Right atrium auricular region (tissue), 2 donors: ENCODE measurements at regions not wholly inside any gene's neighbourhood (a gene's known extent, or its start where the extent isn't known, plus 50 kb on each side); places are given as distances from the start of the nearest gene placed in this dataset.
"Not testable (repeated sequence)": the region's sequence is repeated elsewhere in the genome, so short reads cannot be mapped to it uniquely, and the experiment has no call there.

Experiments
- DNase-seq: peaks from one replicate; pipeline ENCODE4 v3.0.0-alpha.2; 2019; ENCODE audit warnings: low spot score
- H3K27ac ChIP-seq, 2 donors: fragments of 200-600 bp; sonication (generic); 1 replicate in 1 of 2; 2 replicates in 1 of 2; pipeline ENCODE4 v1.5.1; 2016 to 2019
- H3K27me3 ChIP-seq, 2 donors: fragments of 200-600 bp; sonication (generic); one replicate each; pipeline versions ENCODE4 v1.5.1 to v1.6.0; 2017 to 2019
- H3K36me3 ChIP-seq: fragments of 200-600 bp; sonication (generic); one replicate; pipeline ENCODE4 v1.5.1; 2016
- H3K4me1 ChIP-seq, 2 donors: fragments of 200-600 bp; sonication (generic); one replicate each; pipeline versions ENCODE4 v1.5.1 to v1.6.0; 2017 to 2019
- H3K4me3 ChIP-seq, 2 donors: fragments of 200-600 bp; sonication (generic); 1 replicate in 1 of 2; 2 replicates in 1 of 2; pipeline ENCODE4 v1.5.1; 2017 to 2019; ENCODE audit warnings: mild to moderate bottlenecking in 1 of 2, moderate library complexity in 1 of 2
- H3K9me3 ChIP-seq, 2 donors: fragments of 200-600 bp; sonication (generic); one replicate each; pipeline ENCODE4 v1.5.1; 2019
- TF ChIP-seq, protein P1 (sequence below), 2 donors: fragments of 200-600 bp; sonication (generic); IDR thresholded peaks; one replicate each; pipeline ENCODE4 v1.5.1; 2019; ENCODE audit warnings: antibody characterized with exemption in 2 of 2

DNA sequence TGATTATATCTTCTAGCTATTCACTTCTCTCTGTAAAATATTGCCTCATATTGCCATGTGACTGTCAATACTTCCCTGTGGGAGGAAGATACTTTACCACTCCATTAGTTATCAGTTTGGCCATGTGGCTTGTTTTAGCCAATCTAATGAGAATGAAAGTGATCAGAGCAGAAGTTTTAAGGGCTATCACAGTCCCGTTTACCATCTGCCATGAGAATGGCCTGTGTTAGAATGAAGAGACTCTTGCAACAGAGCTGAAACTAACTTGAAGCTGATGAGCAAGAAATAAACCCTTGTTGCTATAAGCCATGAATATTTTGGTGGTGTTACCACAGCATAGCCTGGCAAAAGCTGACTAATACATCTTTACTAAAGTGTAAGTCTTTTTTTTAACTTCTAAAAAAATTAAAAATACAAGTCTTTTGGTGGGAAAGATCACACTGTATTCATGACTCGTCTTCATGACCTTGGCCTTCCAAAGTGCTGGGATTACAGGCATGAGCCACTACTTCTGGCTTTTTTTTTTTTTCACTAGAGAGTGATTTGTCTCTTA, 68.0 kb upstream of the CTNNA1 start:
- no peaks in the 10 kb centered on the region for H3K36me3 ChIP-seq
- H3K27ac ChIP-seq = no peak overlapping the region
- H3K4me3 ChIP-seq = no peak overlapping the region
- no peaks in the 10 kb centered on the region for H3K4me1 ChIP-seq
- TF ChIP-seq, protein P1, sequence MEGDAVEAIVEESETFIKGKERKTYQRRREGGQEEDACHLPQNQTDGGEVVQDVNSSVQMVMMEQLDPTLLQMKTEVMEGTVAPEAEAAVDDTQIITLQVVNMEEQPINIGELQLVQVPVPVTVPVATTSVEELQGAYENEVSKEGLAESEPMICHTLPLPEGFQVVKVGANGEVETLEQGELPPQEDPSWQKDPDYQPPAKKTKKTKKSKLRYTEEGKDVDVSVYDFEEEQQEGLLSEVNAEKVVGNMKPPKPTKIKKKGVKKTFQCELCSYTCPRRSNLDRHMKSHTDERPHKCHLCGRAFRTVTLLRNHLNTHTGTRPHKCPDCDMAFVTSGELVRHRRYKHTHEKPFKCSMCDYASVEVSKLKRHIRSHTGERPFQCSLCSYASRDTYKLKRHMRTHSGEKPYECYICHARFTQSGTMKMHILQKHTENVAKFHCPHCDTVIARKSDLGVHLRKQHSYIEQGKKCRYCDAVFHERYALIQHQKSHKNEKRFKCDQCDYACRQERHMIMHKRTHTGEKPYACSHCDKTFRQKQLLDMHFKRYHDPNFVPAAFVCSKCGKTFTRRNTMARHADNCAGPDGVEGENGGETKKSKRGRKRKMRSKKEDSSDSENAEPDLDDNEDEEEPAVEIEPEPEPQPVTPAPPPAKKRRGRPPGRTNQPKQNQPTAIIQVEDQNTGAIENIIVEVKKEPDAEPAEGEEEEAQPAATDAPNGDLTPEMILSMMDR (IDR thresholded peaks at IDR 0.05) = no peak
- peaks cover 0 to 9% of the 10 kb centered on the region in 2 donors for H3K9me3 ChIP-seq
- H3K27me3 ChIP-seq = no peaks in the 10 kb centered on the region
- DNase-seq = no peak

GRCh38 chr5:138682462-138682861, 70.8 kb upstream of the CTNNA1 start:
- H3K9me3 ChIP-seq, DNase-seq, H3K27ac ChIP-seq, H3K4me1 ChIP-seq, H3K4me3 ChIP-seq, H3K36me3 ChIP-seq, H3K27me3 ChIP-seq: not testable (repeated sequence)

- H3K27ac ChIP-seq, H3K4me3 ChIP-seq, H3K4me1 ChIP-seq, H3K36me3 ChIP-seq, DNase-seq, H3K9me3 ChIP-seq, H3K27me3 ChIP-seq: not testable (repeated sequence)
These were observed 74.4 kb upstream of the CTNNA1 start for GRCh38 chr5:138678826-138679225.

DNA sequence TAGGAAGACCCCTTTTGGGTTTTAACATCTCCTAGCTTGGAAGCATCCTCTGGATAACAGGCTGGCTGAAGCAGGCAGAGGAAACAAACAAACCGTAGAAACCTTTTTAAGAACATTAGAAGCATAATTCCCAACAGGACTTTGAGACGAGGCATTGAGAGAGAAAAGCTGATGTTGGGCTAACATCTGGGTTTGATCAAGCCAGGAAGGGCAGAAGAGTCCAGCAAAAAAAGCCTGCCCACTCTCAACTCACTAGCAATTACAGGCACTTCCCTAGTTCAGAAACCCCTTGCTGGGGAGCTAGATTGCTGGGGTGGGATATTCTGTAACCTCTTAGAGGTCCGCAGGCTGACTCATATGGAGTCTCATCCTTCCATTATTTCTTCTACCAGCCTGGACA, 75.4 kb upstream of the CTNNA1 start:
- H3K4me1 ChIP-seq = no peaks in the 10 kb centered on the region
- no peaks in the 10 kb centered on the region for H3K27me3 ChIP-seq
- no peak for DNase-seq
- no peak overlapping the region for H3K27ac ChIP-seq
- H3K4me3 ChIP-seq = no peak overlapping the region
- peaks cover 0 to 7% of the 10 kb centered on the region in 2 donors for H3K9me3 ChIP-seq
- TF ChIP-seq, protein P1 (IDR thresholded peaks at IDR 0.05) = no peak
- H3K36me3 ChIP-seq = no peaks in the 10 kb centered on the region

GRCh38 chr5:138676556-138677193, 76.5 kb upstream of the CTNNA1 start:
- no peak for DNase-seq
- Histone ChIP-seq H3K36me3 (no peaks in the 10 kb centered on the region), H3K27ac (no peak overlapping the region), H3K4me3 (no peak overlapping the region), H3K9me3 (peaks cover 0 to 7% of the 10 kb centered on the region in 2 donors), H3K4me1 (no peaks in the 10 kb centered on the region), H3K27me3 (no peaks in the 10 kb centered on the region)
- TF ChIP-seq, protein P1 (IDR thresholded peaks at IDR 0.05) = no peak

- DNase-seq = no peak
- H3K9me3 ChIP-seq = peaks cover 0 to 7% of the 10 kb centered on the region in 2 donors
- H3K36me3 ChIP-seq = no peaks in the 10 kb centered on the region
- H3K4me3 ChIP-seq = no peak overlapping the region
- H3K27me3 ChIP-seq = no peaks in the 10 kb centered on the region
- TF ChIP-seq, protein P1 (IDR thresholded peaks at IDR 0.05) = no peak
- H3K27ac ChIP-seq = no peak overlapping the region
- no peaks in the 10 kb centered on the region for H3K4me1 ChIP-seq
These were observed 77.2 kb upstream of the CTNNA1 start for GRCh38 chr5:138676002-138676401.
